ENCODE measurements at regions not wholly inside any gene's neighbourhood (a gene's known extent, or its start where the extent isn't known, plus 50 kb on each side); places are given as distances from the start of the nearest gene placed in this dataset.

DNA sequence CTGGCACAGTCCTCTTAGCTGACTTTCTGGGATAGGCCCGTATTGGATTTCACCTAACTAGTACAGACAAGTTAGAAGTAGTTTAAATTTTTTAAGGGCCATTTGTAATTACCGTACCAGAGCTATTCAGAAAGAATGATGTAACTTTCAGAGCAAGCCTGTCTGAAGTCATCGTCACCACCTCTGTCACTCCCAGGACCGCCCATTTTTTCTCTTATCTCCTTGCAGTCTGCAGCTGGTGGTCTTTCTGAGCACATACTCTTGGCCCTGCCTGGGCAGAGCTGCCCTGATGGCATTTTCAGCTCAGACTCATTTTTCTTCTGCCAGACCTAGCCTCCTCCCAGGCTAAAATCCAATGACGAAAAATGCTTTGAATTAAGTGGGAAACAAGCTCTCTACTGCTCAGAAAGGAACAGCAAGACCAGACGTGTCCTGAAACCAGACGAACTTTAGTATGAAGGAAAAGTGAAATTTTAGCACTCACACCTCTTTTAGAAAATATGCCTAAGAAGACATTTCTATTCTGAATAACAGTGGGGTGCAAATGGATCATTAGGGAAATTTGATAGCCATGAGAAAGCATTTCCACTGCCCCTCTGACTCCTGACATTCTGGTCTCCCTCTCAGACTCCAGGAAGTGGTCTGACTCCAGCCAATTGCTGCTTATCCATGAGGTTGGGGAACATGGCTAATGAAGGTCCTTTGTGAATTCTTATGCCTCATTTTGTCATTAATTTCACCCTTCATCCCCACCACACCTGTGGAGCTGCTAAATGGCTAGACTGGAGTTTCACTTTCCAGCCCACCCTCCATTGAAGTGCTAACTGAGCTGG is 162.4 kb upstream of the GYPA start:
- no peak for DNase-seq

GRCh38 chr4:144304025-144304424 is 163.5 kb upstream of the GYPA start:
- no peak for DNase-seq

GRCh38 chr4:144310535-144310934 is 170.0 kb upstream of the GYPA start:
- DNase-seq, result no peak

GRCh38 chr4:144313370-144313769 is 172.9 kb upstream of the GYPA start:
- DNase-seq, result no peak

DNA sequence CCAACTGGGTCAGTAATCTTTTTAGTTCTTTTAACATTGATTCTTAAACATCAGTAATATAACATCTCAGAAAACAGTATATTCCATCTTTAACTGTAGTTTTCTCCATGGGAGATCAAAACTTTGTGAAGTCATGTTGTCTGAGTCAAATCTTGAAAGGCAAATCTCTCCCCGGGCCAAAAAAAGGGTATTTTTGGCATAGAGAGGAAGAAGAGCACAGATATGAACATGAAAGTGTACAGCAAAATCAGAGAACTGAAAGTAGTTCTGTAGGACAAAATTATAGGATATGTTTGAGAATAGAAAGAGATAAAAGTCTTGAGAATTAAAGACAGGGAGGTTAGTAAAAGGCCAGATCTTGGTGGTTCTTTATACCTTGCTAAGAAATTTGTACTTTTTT is 176.4 kb upstream of the GYPA start:
- no peak for DNase-seq

- DNase-seq, result no peak
Observed at GRCh38 chr4:144318797-144319196, 178.3 kb upstream of the GYPA start.

GRCh38 chr4:144336633-144337032 is 196.1 kb upstream of the GYPA start:
- no peak for DNase-seq

GRCh38 chr4:144338148-144338547 is 197.6 kb upstream of the GYPA start:
- DNase-seq, result peak; percentile 53

DNA sequence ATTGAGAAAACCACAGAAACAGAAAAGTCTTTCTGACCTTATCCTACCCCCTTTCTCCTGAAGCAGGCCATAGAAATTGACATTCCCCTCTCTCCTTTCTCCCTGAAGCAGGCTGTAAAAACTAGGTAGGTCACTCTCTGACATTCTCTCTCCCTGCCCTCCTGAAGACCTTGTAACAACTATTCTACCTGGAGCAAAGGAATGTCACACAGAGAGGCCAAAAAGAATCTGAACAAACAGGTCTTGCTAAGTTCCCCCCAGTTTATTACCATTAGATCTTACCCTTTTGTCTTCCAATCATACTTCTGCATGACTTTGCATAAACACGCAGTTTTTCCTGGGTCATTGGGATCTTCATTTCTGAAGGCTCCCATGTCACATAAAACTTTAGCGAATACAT is 198.3 kb upstream of the GYPA start:
- DNase-seq, result no peak

- DNase-seq, result no peak
Observed at GRCh38 chr4:144340931-144341330, 200.4 kb upstream of the GYPA start.

DNA sequence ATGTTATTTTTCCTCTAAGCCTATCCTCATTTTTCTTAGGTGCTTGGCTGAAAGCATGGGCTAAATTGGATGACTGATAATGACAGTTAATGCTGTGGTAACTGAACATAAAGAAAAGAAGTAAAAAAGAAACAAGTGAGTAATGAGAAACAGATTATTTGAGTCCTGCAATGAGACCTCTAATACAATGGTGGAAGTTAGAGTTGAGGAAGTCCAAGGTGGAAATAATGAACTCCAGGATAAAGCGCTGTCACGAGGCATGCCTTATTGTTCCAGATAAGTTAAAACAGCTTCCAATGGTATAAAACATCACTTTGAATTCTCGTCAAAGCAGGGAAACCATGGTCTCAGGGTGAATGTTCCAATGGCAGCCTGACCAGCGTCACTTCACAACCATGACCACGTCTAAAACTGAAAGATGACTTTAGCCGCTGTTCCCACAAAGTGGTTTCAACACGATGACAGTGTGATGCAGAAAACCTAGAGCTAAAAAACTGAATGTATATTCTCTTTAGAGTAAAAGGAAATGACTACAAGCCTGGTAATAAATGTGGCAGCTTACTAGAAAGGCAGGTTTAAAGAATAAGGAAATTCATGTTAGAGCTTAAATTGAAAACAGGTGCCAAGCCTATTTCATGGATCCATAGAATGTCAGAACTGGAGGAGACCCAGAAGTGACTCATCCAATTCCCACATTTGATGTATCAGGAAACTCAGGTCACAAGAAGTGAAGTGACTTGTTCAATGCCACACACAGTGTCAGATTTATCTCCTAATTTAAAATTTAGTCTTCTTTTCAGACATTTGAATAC is 202.6 kb upstream of the GYPA start:
- peak; percentile 76 for DNase-seq

DNA sequence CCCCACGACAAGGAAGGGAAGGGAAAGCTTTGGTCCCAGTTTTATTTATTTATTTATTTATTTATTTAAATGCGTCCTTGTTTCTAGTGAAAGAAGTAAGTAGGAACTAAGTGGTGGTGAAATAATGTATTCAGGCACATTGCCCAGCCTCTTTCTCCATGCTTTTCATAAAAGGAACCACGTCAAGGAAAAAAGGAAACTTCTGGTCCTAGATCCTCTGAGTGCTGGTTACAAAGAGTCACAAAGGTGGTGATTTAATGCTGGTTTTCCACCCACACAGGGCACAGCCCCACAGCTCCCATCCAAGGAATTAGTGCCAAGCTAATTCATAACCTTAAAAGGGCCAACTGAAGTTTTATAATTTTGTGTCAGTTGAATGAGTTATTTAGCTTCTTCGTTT is 206.6 kb upstream of the GYPA start:
- DNase-seq, result no peak

DNA sequence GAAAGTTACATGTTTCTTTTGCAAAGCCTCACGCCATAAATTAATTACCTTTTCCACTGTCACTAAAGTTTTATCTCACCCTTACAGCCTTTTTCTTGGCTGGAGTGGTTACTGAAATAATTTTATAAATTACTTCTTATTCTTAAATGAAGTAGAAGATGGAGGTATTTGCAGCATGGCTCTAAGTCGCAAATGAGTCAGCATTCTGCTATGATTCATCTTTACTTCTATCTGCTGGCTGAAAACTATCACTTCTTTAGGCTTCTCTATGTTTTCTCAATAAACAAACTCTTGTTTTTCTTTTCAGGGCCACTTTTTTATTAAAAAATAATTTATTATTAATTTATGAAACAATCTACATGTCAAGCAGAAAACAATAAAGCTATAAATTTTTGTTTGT is 210.2 kb upstream of the GYPA start:
- peak; percentile 64 for DNase-seq

- DNase-seq, result no peak
Observed at GRCh38 chr4:144351306-144351705, 210.8 kb upstream of the GYPA start.

- DNase-seq, result no peak
Observed at GRCh38 chr4:144353292-144353691, 212.8 kb upstream of the GYPA start.

DNA sequence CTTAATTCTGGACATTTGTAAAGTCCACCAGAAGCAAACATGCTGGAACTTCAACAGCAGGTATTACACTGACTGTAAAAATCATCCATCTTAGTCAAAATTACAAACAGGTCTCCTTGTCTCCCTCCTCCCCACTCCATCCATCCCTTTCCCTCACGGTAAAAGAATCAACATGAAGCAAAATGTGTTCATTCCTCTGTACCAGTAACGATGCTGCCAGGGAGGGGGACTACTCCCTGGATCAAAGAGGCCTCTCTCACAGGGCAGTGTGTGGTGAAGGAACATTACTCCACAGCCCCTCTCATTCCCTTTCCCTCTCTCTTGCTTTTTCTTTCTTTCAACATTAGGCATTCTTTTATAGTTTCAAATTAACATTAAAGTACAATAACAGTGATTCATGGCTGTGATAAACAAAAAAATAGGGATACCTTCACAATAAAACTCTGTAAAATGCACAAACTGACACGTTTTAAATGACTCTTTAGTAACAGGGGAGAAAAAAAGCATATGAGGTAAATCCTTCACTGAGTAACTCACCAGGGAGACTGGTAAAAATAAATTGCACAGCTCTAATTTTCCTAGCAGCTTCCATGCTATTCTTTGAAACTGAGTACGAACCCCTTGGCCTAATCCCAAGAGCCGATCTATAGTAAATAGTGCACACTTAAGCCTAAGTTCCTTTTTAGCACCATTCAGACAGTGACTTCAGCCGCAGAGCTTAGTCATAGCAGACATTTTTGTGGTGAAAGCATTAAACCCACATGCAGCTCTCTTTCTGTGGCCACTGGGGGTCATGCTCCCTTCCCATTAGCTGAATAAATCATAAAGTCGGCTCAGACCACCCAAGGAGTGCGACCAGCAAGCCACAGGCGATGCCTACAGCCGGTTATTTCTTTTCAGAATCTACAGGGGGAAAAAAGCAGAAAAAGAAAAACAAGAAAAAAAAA is 215.6 kb upstream of the GYPA start:
- peak; percentile 99 for DNase-seq

GRCh38 chr4:144356941-144357381 is 216.4 kb upstream of the GYPA start:
- no peak for DNase-seq

DNA sequence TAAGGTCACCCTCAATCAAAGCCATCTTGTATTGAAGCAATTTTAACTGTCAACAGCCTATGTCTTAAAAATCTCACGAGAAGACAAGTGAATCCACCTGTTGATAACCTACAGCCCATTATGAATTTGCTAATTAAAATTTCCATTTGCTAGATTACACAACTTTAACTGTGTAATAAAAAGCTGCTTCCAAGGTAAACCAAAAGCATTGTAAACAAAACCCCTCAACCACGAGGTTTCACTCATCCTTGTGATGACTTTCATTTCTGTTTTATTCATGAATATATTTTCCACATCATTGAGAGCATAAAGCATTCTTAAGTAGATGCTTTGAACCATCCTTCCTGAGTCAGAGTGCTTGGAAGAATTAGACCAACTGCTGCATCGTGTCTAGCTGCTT is 217.5 kb upstream of the GYPA start:
- DNase-seq, result no peak

DNA sequence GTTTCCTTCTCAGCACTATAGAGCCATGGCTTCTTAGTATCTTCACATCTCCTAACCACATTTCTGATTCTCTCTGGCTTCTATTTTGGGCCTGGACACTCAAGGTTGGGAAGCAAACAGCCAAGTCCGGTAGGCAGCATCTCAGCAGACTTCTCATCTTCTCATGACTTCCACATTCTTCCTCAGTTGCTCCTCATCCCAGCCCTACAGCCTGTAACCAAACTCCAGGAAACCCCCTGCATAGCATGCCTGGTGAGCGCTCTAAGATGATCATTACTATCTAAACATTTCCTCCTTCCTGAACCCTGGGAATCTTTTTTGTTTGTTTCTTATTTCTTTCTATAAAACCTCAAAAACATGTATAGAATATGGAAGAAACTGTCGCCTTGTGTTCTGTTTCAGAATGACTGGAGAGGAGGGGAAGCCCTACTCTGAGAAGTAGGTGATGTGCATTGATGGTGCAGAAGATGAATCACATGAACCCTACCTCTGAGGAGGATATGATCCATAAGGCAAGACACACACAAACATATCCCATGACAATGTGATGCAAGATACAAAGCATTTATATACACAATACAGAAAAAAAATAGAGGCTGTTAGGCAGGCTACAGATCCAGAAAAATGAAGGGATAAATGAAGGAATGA is 219.8 kb upstream of the GYPA start:
- peak; percentile 45 for DNase-seq

DNA sequence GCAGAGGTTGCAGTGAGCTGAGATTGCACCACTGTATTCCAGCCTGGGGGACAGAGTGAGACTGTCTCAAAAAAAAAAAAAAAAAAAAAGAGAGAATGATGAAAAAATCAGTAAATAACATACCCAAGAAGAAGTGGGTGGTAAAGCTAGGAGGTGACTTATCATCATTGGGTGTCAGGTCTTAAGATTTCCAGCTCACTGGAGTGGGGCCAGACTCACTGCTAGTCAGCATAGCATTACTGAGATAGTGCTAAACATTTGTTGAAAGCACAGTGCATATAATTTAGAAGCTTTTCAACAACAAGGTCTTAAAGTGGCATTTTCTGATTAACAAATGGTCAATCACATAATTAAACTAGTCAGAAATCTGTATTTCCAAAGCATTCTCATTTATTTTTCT is 221.8 kb upstream of the GYPA start:
- no peak for DNase-seq

- DNase-seq, result no peak
Observed at GRCh38 chr4:144363890-144364289, 223.4 kb upstream of the GYPA start.

GRCh38 chr4:144366425-144366824 is 225.9 kb upstream of the GYPA start:
- DNase-seq, result no peak

All from fibroblast of skin of scalp (primary cell).